ENCODE measurements at regions not wholly inside any gene's neighbourhood (a gene's known extent, or its start where the extent isn't known, plus 50 kb on each side); places are given as distances from the start of the nearest gene placed in this dataset.

DNA sequence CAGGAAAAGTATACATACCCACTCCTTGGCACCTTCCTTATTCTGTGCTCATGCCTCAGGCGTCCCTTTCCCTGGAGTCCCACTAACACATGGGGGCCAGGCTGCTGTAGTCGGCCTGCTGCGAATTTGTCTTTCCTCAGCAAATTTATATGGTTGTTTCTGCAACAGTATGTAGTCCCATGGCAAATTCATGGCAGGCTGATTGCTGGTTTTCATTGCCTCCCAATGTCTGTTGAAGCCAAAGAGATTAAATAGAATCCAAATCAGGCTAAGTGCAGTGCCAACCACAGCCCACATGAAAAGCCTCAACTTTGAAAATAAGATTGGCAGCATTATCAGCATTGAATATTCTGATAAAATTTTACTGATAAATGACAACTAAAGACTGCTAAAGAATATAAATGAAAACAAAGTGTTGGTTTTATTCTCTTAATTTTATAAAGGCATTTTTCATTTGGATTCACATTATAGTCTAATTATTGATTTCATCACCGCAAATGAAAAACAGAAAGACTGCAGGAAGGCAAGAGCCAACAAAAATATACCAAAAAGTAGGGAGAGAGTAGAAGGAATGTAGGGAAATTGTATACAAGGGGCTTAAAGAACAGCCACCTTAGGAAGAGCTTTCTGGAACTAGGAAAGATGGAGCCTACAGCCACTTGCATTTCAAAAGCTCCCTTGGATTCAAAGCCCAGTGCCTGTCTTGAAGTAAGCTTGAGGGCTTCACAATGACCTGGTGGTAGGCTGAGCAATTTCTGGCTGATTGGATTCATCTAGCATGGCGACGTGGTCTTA, 283.7 kb upstream of the MMADHC start:
- Histone ChIP-seq H3K4me2 (ENCODE audit: control insufficient read depth, extremely low read depth, insufficient read depth, low read depth, low read length) (no peak overlapping the region), H3K9ac (ENCODE audit: control insufficient read depth, extremely low read depth, insufficient read depth, low read length) (no peak overlapping the region), H3K4me3 (ENCODE audit: control insufficient read depth in 2 of 3, extremely low read depth in 1 of 3, insufficient read depth in 2 of 3, low read depth in 1 of 3, low read length in 3 of 3) (no peak overlapping the region), H3K27ac (ENCODE audit: control insufficient read depth, insufficient read depth, low read length) (no peak overlapping the region), H4K20me1 (ENCODE audit: control insufficient read depth, extremely low read depth, insufficient read depth, low read length) (no peaks in the 10 kb centered on the region), H3K27me3 (ENCODE audit: control insufficient read depth, extremely low read depth, insufficient read depth, low read length) (no peaks in the 10 kb centered on the region), H3K4me1 (ENCODE audit: control insufficient read depth, extremely low read depth, insufficient read depth, low read length) (no peaks in the 10 kb centered on the region), H3K79me2 (ENCODE audit: control insufficient read depth, insufficient read depth, low read length) (no peaks in the 10 kb centered on the region), H2AFZ (ENCODE audit: control insufficient read depth, low read length) (no peak overlapping the region), H3K9me1 (ENCODE audit: control insufficient read depth, extremely low read depth, insufficient read depth, low read length) (no peaks in the 10 kb centered on the region), H3K36me3 (ENCODE audit: control insufficient read depth in 2 of 2, extremely low read depth in 1 of 2, insufficient read depth in 2 of 2, low read length in 2 of 2) (no peaks in the 10 kb centered on the region), H3K9me3 (ENCODE audit: control insufficient read depth, low read depth, low read length) (no peaks in the 10 kb centered on the region)
- no peak for DNase-seq (ENCODE audit: low read depth, low spot score)
- TF ChIP-seq, protein P1, sequence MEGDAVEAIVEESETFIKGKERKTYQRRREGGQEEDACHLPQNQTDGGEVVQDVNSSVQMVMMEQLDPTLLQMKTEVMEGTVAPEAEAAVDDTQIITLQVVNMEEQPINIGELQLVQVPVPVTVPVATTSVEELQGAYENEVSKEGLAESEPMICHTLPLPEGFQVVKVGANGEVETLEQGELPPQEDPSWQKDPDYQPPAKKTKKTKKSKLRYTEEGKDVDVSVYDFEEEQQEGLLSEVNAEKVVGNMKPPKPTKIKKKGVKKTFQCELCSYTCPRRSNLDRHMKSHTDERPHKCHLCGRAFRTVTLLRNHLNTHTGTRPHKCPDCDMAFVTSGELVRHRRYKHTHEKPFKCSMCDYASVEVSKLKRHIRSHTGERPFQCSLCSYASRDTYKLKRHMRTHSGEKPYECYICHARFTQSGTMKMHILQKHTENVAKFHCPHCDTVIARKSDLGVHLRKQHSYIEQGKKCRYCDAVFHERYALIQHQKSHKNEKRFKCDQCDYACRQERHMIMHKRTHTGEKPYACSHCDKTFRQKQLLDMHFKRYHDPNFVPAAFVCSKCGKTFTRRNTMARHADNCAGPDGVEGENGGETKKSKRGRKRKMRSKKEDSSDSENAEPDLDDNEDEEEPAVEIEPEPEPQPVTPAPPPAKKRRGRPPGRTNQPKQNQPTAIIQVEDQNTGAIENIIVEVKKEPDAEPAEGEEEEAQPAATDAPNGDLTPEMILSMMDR (optimal IDR thresholded peaks at IDR 0.05 in 1 of 3, IDR thresholded peaks at IDR 0.05 in 1 of 3, conservative IDR thresholded peaks at IDR 0.05 in 1 of 3; ENCODE audit: extremely low read depth in 1 of 3, insufficient read depth in 2 of 3, low read length in 3 of 3) = no peak
- no peak for TF ChIP-seq EZH2 (IDR thresholded peaks at IDR 0.05; ENCODE audit: low read length)
- no peak for FAIRE-seq
- dilution Hi-C loops (cut with MboI; ENCODE audit: extremely low pct_ligation_motif_present, low sequenced_read_pairs) = no loop called here

DNA sequence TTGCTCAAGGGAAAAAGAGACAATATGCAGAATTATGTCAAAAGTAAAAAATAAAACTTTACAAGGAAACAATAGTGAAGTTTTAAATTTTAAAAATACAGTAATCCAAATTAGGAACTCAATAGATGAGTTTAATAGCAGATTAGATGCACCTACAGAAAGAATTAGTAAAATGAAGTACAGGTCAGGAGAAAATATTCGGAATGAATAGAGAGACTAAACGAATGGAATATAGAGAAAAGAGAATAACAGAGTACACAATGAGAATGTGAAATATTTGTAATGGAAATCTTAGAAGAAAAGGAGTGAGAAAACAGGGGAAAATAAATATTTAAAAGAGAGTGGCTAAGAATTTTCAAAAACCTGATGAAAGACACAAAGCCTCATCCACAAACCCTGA, 275.7 kb upstream of the MMADHC start:
- Histone ChIP-seq H3K4me2 (ENCODE audit: control insufficient read depth, extremely low read depth, insufficient read depth, low read depth, low read length) (no peak overlapping the region), H2AFZ (ENCODE audit: control insufficient read depth, low read length) (no peak overlapping the region), H3K9me3 (ENCODE audit: control insufficient read depth, low read depth, low read length) (no peaks in the 10 kb centered on the region), H4K20me1 (ENCODE audit: control insufficient read depth, extremely low read depth, insufficient read depth, low read length) (no peaks in the 10 kb centered on the region), H3K36me3 (ENCODE audit: control insufficient read depth in 2 of 2, extremely low read depth in 1 of 2, insufficient read depth in 2 of 2, low read length in 2 of 2) (no peaks in the 10 kb centered on the region), H3K27ac (ENCODE audit: control insufficient read depth, insufficient read depth, low read length) (no peak overlapping the region), H3K4me3 (ENCODE audit: control insufficient read depth in 2 of 3, extremely low read depth in 1 of 3, insufficient read depth in 2 of 3, low read depth in 1 of 3, low read length in 3 of 3) (no peak overlapping the region), H3K27me3 (ENCODE audit: control insufficient read depth, extremely low read depth, insufficient read depth, low read length) (no peaks in the 10 kb centered on the region), H3K79me2 (ENCODE audit: control insufficient read depth, insufficient read depth, low read length) (no peaks in the 10 kb centered on the region), H3K9ac (ENCODE audit: control insufficient read depth, extremely low read depth, insufficient read depth, low read length) (no peak overlapping the region), H3K4me1 (ENCODE audit: control insufficient read depth, extremely low read depth, insufficient read depth, low read length) (no peaks in the 10 kb centered on the region), H3K9me1 (ENCODE audit: control insufficient read depth, extremely low read depth, insufficient read depth, low read length) (no peaks in the 10 kb centered on the region)
- no peak for FAIRE-seq
- dilution Hi-C loops (cut with MboI; ENCODE audit: extremely low pct_ligation_motif_present, low sequenced_read_pairs) = no loop called here
- DNase-seq (ENCODE audit: low read depth, low spot score) = no peak
- TF ChIP-seq EZH2 (IDR thresholded peaks at IDR 0.05; ENCODE audit: low read length) = no peak
- TF ChIP-seq, protein P1 (optimal IDR thresholded peaks at IDR 0.05 in 1 of 3, IDR thresholded peaks at IDR 0.05 in 1 of 3, conservative IDR thresholded peaks at IDR 0.05 in 1 of 3; ENCODE audit: extremely low read depth in 1 of 3, insufficient read depth in 2 of 3, low read length in 3 of 3) = no peak

All from keratinocyte (primary cell).